Spinal cord (tissue), 9 donors: ENCODE measurements at regions not wholly inside any gene's neighbourhood (a gene's known extent, or its start where the extent isn't known, plus 50 kb on each side); places are given as distances from the start of the nearest gene placed in this dataset.
A peak's percentile ranks its signal among the peaks of the same experiment; 100 is the strongest.

Source experiments
- DNase-seq, 6 donors: peaks; one replicate each; pipeline versions ENCODE4 v3.0.0 to v3.0.0-alpha.2; 2013 to 2015; ENCODE audit warnings: low spot score in 6 of 6, low read depth in 4 of 6
- H3K27ac ChIP-seq: one replicate; pipeline ENCODE4 v1.5.1; 2013; ENCODE audit warnings: low read depth, low read length, control low read depth
- H3K27me3 ChIP-seq: one replicate; pipeline ENCODE4 v1.6.1; 2013; ENCODE audit warnings: low read length; ENCODE audit not compliant: control insufficient read depth, insufficient read depth
- H3K36me3 ChIP-seq: one replicate; pipeline ENCODE4 v1.6.1; 2013; ENCODE audit warnings: low read length; ENCODE audit not compliant: control insufficient read depth, insufficient read depth
- H3K4me1 ChIP-seq: one replicate; pipeline ENCODE4 v1.6.1; 2013; ENCODE audit warnings: low read length; ENCODE audit not compliant: control insufficient read depth, insufficient read depth
- H3K4me3 ChIP-seq: one replicate; pipeline ENCODE4 v1.5.1; 2013; ENCODE audit warnings: low read depth, low read length, control low read depth
- H3K9me3 ChIP-seq: one replicate; pipeline ENCODE4 v1.6.1; 2013; ENCODE audit warnings: low read length; ENCODE audit not compliant: control insufficient read depth, insufficient read depth
- WGBS: methylation state at CpG from one replicate; pipeline ENCODE4 v1.1.5; 2013; ENCODE audit warnings: missing lambda C conversion rate; ENCODE audit not compliant: insufficient coverage; 5-methylcytosine and 5-hydroxymethylcytosine counted together
- donor health status: healthy.

DNA sequence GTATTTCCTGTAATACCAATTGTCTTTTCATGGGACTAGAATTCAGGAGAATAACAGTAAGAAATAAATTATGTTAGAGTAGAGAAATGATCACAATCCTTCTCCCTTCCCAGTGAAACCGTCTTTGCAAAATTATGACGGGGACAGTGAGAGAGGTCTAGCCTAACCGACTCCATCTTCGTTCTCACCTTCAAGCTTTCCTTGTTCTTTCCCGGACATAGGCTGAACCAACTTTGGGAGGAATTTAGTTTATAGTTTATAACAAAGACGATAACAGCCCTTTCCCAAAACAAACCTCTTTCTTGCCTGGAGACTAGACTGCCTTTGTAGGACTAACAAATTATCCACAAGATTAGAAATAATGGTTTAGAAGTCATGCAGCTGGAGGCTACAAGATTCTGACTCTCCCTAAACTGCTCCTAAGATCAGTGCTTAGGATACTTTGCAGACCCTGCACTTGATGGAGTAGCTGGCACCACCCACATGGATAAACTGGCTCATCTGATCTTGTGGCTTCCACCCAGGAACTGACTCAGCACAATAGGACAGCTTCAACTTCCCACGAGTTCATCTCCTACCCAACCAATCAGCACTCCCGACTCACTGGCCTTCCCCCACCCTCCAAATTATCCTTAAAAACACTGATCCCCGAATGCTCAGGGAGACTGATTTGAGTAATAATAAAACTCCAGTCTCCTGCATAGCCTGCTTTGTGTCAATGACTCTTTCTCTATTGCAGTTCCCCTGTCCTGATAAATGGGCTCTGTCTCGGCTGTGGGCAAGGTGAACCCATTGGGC, 521.2 kb upstream of the TBX3 start:
- WGBS, result 46% methylated on average over 2 of the region's 10 CpGs
- H3K27me3 ChIP-seq, result no peaks in the 10 kb centered on the region
- H3K4me1 ChIP-seq, result no peaks in the 10 kb centered on the region
- no peaks in the 10 kb centered on the region for H3K36me3 ChIP-seq
- no peaks in the 10 kb centered on the region for H3K9me3 ChIP-seq
- DNase-seq, result no peak
- no peak overlapping the region for H3K4me3 ChIP-seq
- no peak overlapping the region for H3K27ac ChIP-seq

DNA sequence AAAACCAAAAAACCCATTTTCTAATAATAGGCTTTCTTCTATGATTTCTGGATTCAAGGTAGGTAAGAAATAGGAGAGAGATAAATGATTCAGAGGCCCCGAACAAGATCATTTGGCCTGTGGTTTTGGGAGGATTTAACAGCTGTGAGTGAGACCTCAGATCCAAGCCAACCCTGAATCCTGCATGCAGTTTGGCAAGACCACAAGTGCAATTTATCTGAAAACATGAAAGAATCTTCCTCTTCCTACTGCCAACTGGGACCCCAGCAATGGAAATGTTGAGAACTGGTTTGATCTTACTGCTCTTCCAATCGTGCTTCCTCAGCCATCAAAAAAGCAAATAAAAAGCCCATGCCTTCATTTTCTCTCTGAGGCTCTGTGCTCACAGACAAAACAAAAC, 519.7 kb upstream of the TBX3 start:
- no peaks in the 10 kb centered on the region for H3K27me3 ChIP-seq
- H3K36me3 ChIP-seq, result no peaks in the 10 kb centered on the region
- DNase-seq, result peak in 3 of 6 donors; percentile 11 to 52 (median 44)
- 0% methylated on average over 1 of the region's 2 CpGs for WGBS
- H3K9me3 ChIP-seq, result no peaks in the 10 kb centered on the region
- H3K4me1 ChIP-seq, result no peaks in the 10 kb centered on the region
- H3K27ac ChIP-seq, result no peak overlapping the region
- no peak overlapping the region for H3K4me3 ChIP-seq

DNA sequence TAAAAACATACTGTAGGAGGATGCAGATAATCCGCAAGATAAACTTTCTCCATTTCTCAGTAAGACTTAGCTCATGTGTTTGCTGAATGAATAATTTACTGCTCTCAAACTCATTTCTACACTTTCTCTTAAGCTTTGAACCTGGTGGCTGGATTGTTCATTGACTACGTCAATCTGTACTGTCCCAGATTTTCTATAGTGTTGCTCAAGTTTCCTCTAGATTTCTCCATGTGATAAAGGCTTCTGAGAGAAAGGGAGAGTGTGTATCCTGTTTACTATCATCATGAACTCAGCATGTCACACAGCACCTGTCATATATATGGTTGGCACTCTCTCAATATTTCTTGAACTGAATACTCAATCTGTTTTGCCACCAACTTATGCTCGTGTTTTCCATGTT, 518.0 kb upstream of the TBX3 start:
- no CpG with 5 or more reads among the region's 3 CpGs for WGBS
- H3K27ac ChIP-seq, result no peak overlapping the region

DNA sequence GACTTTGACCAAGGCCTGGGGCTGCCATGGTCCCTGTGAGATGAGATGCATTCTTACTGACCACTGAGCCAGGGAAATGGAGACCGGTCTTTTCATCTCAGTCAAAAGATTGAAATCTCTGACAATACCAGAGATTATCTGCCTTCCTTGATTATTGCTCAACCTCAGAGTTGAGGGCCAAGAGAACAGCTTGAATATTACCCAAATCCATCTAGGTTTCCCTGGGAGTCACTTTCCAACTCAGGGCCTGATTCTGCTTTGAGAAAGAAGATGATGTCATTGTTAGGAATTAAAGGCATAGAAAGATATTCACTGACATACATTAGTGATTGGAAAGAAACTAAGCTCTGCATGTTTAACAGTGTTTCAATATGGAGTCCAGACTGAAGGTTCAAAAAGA, 515.9 kb upstream of the TBX3 start:
- Histone ChIP-seq H3K27me3 (no peaks in the 10 kb centered on the region), H3K27ac (no peak overlapping the region), H3K9me3 (no peaks in the 10 kb centered on the region), H3K4me1 (no peaks in the 10 kb centered on the region), H3K4me3 (no peak overlapping the region), H3K36me3 (no peaks in the 10 kb centered on the region)
- peak in 1 of 6 donors; percentile 13 for DNase-seq
- 50% methylated on average over 1 of the region's 1 CpG for WGBS

More for the DNA sequence above, 518.0 kb upstream of the TBX3 start:
- Histone ChIP-seq H3K4me3 (no peak overlapping the region), H3K4me1 (no peaks in the 10 kb centered on the region), H3K36me3 (no peaks in the 10 kb centered on the region), H3K9me3 (no peaks in the 10 kb centered on the region), H3K27me3 (no peaks in the 10 kb centered on the region)
- DNase-seq, result peak in 1 of 6 donors; percentile 58

DNA sequence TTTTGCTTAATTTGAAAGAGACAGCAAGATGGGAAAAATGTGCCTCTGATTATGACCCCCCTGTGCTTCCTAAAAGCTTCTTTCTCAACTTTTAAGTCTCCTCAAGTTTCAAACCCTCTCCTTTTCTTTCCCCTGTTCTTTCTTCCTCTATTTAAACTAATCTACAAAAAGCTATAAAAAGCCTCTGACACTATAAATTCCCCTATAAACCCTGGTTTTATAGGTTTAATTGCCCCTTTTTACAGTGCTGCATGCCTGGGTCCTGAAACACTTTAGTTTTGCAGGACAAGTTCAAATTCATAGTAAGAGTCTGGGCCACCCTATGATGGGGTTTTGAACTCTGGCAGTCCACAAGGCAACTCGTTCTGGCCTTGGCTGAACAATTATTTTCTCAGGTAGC, 510.9 kb upstream of the TBX3 start:
- WGBS, result 67% methylated on average over 1 of the region's 1 CpG
- no peaks in the 10 kb centered on the region for H3K9me3 ChIP-seq

DNA sequence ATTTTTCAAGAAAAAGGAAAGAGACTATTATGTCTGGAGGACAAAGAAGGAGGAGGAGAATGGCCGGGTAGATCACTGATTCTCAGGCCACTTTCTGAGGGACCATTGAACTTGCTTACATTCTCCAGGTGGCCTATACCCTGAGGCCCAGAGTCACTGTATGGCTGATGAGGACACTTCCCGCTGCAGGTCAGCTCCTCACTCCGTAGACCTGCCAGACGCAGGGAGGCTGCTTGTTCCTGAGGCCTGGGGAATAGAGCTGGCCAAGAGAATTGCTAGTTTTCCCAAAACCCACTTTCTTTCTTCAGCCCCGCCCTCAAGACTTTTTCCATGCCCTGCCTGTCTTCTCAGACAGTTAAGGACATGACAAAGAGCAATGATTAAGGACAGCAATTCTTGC, 510.5 kb upstream of the TBX3 start:
- Histone ChIP-seq H3K36me3 (no peaks in the 10 kb centered on the region), H3K27me3 (no peaks in the 10 kb centered on the region)
- no peak for DNase-seq

More for the DNA sequence above, 510.9 kb upstream of the TBX3 start:
- no peaks in the 10 kb centered on the region for H3K4me1 ChIP-seq
- H3K27ac ChIP-seq, result no peak overlapping the region
- H3K4me3 ChIP-seq, result no peak overlapping the region
- no peak for DNase-seq
- H3K27me3 ChIP-seq, result no peaks in the 10 kb centered on the region
- H3K36me3 ChIP-seq, result no peaks in the 10 kb centered on the region

DNA sequence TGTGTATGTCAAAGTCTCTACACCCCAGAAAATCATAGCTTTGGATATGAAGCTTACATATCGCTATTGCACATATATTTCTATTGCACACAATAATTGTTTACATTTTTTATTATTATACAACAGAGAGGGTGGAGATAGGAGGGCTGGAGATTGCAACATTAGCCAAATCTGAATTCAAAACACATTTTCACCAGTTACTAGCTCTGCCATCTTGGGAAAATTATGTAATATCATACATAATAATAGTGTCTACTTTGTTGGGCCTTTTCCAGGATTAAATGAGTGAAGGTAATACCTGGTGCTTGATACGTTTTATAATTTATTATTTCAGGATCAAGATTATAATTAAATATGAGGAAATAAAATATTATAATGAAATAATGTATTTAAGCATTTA, 507.4 kb upstream of the TBX3 start:
- no CpG with 5 or more reads among the region's 2 CpGs for WGBS
- Histone ChIP-seq H3K27me3 (no peaks in the 10 kb centered on the region), H3K4me1 (no peaks in the 10 kb centered on the region), H3K4me3 (no peak overlapping the region), H3K36me3 (no peaks in the 10 kb centered on the region), H3K27ac (no peak overlapping the region), H3K9me3 (no peaks in the 10 kb centered on the region)
- DNase-seq, result no peak

More for the DNA sequence above, 510.5 kb upstream of the TBX3 start:
- Histone ChIP-seq H3K4me3 (no peak overlapping the region), H3K4me1 (no peaks in the 10 kb centered on the region), H3K27ac (no peak overlapping the region), H3K9me3 (no peaks in the 10 kb centered on the region)
- WGBS, result 79% methylated on average over 5 of the region's 5 CpGs

DNA sequence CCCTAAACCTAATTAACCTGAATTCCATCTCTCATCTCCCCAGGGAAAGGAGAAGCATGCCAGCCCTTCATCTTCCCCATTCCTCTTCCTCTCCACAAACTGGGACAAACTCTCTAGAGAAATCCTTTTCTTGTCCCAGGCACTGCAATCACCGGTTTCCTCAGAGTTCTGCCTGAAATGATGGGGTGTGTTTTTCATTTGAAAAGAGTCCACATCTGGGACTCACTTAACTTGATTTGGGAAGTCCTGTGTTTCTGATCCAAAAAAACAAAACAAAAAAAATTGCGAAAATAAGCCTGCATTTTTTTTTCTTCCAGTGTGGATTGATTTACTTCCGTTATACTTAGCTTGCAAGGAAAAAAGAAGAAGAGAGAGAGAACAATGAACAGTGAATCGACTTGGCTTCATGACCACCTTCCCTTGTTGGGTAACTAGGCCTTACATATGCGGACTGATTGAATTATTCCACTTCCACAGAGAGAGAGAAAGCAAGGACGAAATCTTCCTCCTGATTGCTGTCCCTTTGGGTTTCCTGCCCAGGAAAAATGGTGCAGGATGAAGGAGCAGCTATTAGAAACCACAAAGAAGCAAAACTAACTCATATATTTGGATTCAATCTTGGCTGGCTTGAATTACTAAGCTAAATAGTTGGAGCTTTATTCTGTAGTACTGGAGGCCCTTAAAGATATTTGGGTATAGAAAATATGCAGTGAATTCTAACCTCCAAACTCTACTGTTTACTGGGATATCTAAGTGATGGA, 506.2 kb upstream of the TBX3 start:
- no peak overlapping the region for H3K4me3 ChIP-seq
- no peaks in the 10 kb centered on the region for H3K27me3 ChIP-seq
- no peaks in the 10 kb centered on the region for H3K36me3 ChIP-seq
- no peak for DNase-seq
- H3K4me1 ChIP-seq, result no peaks in the 10 kb centered on the region
- no peaks in the 10 kb centered on the region for H3K9me3 ChIP-seq
- H3K27ac ChIP-seq, result no peak overlapping the region
- no CpG with 5 or more reads among the region's 6 CpGs for WGBS

DNA sequence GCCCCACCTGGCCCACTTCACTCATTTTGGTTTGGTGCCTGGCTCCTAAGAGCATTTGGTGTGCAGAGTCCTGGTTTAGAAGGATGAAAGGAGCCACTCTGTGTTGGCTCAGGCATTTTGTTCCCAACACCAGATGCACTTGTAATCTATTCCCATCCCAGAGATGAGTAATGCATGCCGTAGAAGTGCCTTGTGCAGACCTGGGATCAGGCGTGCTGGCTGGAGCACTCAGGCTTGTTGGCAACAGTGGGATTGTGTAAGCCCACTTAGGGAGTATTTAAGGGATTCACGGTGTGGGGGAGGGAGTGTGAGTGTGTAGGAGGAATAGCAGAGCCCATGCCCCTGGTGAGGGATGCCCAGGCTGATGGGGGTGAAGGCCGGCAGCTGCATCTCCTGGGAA, 501.5 kb upstream of the TBX3 start:
- Histone ChIP-seq H3K27ac (no peak overlapping the region), H3K27me3 (no peaks in the 10 kb centered on the region), H3K4me1 (no peaks in the 10 kb centered on the region), H3K9me3 (no peaks in the 10 kb centered on the region), H3K36me3 (no peaks in the 10 kb centered on the region), H3K4me3 (no peak overlapping the region)
- DNase-seq, result no peak
- 41% methylated on average over 2 of the region's 4 CpGs for WGBS

DNA sequence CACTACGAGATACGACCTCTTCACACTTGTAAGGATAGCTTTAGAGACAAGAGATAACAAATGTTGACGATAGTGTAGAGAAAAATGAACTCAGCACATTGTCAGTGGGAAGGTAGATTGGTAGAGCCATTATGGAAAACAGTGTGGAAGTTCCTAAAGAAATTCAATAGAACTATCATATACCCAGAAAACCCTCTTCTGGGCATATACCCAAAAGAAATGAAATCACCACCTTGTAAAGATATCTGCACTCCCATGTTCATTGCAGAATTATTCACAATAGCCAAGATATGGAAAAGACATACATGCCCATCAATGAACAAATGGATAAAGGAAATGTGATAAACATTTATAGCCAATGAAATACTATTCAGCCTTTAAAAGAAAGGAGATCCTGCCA, 499.8 kb upstream of the TBX3 start:
- H3K9me3 ChIP-seq, result no peaks in the 10 kb centered on the region
- no peaks in the 10 kb centered on the region for H3K4me1 ChIP-seq
- H3K4me3 ChIP-seq, result no peak overlapping the region
- DNase-seq, result no peak
- WGBS, result no CpG with 5 or more reads among the region's 3 CpGs
- no peaks in the 10 kb centered on the region for H3K36me3 ChIP-seq
- no peaks in the 10 kb centered on the region for H3K27me3 ChIP-seq
- no peak overlapping the region for H3K27ac ChIP-seq
